ENCODE measurements at regions not wholly inside any gene's neighbourhood (a gene's known extent, or its start where the extent isn't known, plus 50 kb on each side); places are given as distances from the start of the nearest gene placed in this dataset.

DNA sequence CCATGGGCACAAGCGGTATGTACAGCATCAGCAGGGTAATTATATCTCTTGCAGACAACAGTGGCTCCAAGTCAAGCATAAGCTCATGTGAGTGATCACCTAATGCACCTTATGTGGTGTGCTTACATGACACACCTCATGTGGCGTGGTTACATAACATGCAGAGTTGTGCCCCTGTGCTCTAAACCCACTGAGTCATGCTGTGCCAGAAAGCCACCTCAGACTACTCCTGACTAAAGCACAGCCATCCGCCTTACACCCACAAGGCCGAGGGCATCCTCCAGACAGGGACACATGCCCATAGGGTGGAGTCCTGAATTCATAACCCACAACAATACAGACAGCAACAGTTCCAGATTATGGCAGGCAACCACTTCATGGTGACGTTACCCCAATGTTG lies 163.7 kb upstream of the SLC30A5 start:
- DNase-seq (ENCODE audit: low read depth) = no peak

DNA sequence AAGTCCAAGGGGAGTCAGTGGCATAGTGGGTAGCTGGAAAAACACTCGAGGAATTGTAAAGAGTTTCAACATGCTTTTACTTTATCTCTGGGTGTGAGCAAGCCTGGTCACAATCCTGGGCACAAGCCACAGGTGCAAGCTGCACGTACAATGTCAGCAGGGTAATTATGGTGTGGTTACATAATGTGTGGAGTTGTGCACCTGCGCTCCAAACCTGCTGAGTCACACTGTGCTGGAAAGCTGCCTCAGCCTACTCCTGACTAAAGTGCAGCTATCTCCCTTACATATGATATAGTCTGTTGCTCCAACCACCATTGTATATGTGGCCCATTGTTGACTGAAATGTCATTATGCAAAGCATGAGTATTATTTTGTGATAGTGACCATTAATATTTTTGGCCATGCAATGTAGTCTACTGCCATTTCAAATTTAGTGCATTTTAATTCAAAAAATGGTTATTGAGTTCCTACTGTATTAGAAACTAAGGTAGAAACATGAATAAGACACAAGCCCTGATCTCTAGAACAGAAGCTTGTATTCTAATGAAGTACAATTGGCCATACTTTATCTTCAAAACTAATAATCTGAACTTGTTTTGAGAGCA lies 160.9 kb upstream of the SLC30A5 start:
- DNase-seq (ENCODE audit: low read depth) = no peak

DNA sequence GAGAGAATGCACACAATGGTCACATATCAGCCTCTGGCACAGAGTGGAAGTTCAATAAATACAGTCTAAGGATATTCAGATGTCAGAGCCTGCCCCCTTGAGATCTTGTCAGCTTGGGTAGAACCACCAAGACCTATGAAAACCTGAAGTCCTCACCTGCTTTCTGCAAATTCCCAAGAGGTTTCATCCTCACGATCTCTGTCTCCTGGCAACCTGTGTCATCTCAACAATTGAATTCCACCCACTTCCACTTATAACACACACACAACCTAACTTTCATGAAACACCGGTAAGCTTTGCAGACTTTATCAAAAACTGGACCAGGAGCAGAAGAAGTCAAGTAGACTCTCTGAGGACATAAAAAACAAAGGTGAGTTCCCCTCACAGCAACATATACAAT lies 151.6 kb upstream of the SLC30A5 start:
- no peak for DNase-seq (ENCODE audit: low read depth)

DNA sequence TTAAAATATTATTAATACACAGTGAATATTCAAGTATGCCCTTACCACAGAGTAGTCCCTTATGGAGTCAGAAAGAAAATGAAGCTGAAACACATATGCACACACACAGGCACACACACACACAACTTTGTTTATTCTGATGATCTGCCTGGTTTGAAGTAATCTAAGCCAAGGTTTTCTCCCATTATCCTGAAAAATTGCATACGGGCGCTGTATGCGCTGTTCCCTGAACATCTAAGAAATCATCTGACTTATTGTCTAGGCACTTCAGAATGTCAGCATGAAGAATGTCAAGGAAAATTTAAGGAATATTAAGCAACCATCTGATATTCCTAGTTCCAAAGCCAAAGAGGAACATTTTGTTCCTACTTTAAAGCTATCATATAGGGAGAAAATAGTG lies 147.1 kb upstream of the SLC30A5 start:
- DNase-seq (ENCODE audit: low read depth) = no peak

DNA sequence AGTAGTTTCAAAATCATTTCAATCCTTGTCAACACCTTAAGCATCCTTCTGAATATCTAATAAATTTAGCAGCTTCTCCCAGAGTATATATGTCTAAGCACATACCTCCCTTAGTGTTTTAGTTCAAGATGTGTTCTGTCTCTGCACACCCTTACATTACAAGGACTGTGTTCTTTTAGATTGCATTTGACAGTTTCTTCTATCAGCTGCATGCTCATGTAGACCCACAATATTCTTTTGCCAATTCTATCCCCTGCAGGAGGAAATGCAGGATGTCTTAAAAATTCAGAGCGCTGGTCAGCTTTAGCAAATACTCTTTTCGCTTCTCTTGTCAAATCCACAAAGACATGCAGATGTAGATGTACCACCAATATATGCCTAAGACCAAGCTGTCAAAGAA lies 145.8 kb upstream of the SLC30A5 start:
- DNase-seq (ENCODE audit: low read depth) = no peak

DNA sequence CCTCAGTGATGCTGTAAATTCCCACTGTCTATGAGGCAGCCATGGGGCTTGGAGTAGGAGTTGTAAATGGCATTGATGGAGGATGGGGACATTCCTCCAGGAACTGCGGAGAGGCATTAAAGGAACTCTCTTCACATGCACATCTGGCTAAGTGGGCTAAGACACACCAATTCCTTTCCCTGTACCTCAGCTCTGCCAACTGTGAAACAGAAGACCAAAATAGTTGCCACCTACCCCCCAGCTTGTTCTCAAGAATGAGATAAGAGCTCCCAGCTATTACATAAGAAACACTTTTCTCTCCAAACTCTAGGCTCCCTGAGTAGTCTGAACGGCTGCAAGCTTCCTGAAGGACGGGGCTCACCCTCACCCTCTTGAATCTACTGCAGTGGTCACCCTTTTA lies 144.6 kb upstream of the SLC30A5 start:
- no peak for DNase-seq (ENCODE audit: low read depth)

DNA sequence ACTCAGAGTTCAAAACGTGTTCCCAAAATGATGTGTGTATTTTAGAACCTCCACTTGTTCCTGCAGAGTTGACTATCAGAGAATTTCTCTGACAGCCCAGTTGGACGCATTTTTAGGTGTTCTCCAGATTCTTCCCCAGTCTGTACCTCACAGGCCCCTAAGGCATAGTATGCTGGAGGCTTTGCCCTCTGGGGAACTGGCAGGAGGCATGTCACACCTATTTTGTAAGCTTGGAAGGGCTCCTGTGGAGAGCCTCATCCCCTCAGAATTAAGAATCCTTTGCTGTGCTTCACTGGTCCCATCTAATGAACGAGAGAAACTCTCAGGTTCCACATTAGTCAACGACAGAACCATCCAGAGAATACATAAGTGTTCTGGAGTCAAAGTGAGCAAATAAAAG lies 144.1 kb upstream of the SLC30A5 start:
- DNase-seq (ENCODE audit: low read depth) = no peak

DNA sequence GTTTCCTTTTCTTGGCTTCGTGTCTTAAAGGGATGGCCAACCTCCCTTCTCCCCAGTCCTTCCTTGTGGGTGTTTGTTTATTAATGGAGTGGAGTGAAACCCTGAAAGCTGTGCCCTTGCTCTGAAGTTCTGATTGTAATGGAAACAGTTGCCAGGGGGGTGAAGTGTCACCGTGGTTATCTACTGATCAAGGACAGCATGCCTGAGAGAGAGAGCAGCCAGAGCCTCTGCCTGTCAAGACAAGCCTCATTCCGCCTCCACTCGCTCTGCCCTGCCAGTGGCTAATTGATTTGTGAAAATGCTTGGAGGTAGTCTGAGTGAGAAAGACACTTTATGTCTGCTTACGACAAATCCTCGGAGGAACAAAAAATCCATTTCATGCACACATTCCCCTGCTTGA lies 143.7 kb upstream of the SLC30A5 start:
- DNase-seq (ENCODE audit: low read depth) = no peak

DNA sequence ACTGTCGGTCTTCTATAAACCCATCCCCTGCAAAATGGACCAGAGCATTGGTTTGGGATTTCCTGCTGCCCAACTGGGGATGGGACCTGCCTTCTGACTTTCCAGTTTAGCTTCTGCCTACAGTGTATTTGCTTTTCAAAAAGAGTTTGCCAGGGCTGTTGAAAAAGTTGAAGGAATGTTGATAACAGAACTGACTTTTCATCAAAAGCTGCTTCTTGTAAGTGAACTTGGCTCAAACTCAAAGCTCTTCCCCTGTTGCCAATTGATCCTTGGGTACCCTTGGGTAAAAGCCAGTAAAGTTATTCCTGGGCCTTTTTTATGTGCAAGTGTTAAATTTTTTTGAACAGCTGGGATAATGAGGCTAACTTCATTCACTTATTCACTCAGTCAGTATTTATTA lies 142.9 kb upstream of the SLC30A5 start:
- no peak for DNase-seq (ENCODE audit: low read depth)

DNA sequence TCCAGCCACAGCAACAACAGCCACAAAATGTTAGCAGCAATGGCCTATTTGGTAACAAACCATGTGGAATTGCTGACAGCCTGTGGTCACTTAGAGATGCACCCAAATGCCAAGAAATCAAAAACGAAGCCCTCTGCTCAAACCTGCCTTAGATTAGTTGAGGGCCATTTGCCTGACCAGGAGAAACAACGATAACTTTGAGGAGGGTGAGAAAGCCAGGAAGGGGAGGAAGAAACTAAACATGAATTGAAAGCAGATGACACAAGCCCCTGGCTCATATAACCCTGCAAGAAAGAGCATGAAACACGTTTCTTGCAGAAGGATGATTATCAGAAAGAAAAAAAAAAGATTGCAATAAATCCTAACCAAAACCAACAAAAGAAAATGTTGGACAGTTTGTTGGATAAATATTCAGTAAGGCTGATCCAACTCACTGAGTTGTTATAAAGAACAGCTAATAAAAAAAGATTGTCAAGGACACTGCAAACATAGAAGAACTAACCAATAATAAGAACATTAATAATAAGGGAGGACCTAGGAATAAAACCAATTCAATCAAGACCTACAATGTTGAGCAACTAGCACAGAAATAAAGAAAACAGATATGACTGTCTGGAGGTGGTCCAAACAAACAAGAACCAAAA lies 140.5 kb upstream of the SLC30A5 start:
- DNase-seq (ENCODE audit: low read depth) = no peak

DNA sequence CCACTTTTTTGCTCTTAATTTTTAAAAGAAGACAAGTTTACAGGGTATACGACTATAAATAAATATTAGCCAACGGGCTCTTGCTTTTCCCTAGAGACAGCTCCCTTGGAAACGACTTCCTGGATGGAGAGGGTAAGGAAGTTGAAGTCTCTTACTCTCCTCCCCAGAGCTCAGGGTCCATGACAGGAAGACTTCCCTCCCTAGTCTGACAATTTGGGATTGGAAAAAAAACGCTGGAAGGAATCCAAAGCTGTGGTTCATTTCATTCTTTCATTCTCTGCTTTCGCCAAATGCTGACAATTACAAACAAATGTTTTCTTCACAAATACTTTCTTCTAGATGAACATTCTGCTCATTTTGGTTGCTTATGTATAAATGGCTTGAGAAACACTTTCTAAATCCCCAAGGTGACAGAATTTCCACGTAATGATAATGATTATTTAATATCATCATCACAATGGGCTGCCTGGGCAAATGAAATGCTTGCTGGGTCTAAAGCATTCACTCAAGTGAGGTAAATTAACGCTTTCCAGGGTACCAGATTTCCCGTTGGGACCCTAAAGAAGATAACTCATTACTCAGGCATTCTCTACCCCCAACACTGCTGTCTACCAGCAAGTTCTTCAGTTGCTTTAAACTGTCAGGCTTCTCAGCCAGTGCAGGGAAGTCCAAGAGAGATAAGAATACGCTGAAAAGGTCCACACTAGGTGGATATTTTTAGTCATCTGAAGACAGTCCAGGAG lies 139.8 kb upstream of the SLC30A5 start:
- DNase-seq (ENCODE audit: low read depth) = no peak

DNA sequence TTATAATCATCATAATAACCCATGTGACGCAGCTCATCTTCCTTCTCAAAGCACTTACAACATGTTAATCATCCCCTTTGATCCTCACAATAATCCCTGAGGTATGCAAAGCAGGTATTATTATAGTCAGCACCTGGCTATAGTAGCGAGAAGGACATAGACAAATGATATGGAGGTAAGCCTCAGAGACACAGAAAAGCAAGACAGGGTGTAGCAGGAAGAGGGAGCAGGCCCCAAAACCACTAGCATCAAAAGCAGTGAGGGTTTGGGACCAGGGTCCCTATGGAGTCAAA lies 139.2 kb upstream of the SLC30A5 start:
- no peak for DNase-seq (ENCODE audit: low read depth)

DNA sequence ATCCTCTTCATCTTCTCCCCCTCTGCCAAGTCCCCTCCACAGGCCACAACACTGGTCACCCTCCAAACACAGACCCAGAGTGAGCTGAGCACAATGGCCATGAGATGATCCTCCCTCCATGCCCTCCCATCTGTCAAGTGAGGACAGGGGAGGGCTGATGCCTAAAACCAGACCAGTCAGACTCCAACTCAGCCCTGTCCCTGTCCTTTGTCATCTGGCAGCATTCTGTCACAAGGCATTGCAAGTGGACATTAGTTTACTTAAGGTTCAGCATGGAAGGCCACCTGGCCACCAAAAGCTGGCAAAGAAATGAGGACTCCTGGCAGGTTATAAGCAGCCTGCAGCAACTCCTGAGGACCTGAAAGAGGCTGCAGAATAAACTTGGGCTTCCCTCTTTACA lies 136.2 kb upstream of the SLC30A5 start:
- DNase-seq (ENCODE audit: low read depth) = no peak

DNA sequence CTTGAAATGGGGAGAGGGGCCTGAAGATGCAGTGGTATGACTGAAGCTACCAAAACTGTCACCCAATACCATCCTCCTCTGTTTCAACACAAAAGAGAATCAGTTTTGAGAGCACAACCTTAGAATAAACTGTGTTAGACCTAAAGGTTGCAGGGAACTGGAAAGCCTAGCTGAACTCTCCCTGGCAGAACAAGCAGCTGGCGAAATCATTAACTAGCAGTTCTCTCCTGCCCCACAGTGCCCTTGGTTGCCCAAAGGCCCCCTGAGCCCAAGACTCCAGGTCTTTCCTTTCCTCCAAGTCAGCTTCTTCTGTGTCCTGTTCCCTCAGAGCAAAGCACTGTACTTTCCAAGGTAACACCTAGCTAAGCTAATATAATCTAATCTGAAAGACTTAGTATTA lies 135.4 kb upstream of the SLC30A5 start:
- DNase-seq (ENCODE audit: low read depth) = no peak

DNA sequence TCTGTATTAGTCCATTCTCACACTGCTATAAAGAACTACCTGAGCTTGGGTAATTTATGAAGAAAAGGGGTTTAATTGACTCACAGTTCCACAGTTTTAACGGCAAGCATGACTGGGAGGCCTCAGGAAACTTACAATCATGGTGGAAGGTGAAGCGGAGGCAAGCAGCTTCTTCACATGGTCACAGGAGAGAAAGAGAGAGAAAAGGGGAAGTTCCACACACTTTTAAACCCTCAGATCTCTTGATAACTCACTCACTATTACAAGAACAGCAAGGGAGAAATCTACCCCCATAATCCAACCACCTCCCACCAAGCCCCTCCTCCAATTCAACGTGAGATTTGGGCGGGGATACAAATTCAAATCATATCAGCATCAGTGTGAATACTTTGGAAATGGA lies 133.4 kb upstream of the SLC30A5 start:
- no peak for DNase-seq (ENCODE audit: low read depth)

DNA sequence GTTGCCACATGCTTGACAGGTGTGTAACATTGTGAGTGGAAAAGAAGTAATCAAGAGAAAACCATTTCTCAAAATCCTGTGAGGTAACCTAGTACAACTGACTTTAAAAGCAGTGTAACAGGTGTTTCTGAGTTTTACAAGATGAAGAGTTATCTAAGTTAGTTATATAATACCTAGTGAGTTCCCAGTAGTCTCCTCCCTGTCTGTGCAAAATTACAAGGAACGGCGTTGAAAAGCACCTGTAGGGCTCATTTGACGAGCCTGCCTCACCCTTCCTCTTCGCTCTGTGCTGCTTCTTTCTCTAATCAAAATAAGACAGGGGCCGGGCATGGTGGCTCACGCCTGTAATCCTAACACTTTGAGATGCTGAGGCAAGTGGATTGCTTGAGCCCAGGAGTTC lies 132.9 kb upstream of the SLC30A5 start:
- DNase-seq (ENCODE audit: low read depth) = no peak

DNA sequence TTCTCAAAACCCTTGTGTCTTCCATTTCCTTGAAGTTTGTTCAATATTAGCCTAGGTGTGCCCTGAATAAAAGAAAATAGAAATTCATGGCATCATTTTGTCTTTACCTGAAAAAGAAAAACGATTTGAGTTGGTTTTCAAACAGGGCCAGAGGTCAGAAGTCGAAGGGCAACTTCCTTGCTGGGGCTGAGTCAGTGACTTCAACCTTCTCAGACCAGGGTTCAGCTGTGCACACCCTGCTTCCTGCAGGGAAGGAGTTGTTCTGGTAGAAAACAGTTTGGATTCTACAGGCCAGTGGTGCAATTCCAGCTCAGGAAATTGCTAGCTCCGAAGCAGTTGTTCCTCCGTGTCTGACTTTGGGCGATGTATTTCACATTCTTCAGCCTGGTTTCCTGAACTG lies 132.1 kb upstream of the SLC30A5 start:
- DNase-seq (ENCODE audit: low read depth) = no peak

DNA sequence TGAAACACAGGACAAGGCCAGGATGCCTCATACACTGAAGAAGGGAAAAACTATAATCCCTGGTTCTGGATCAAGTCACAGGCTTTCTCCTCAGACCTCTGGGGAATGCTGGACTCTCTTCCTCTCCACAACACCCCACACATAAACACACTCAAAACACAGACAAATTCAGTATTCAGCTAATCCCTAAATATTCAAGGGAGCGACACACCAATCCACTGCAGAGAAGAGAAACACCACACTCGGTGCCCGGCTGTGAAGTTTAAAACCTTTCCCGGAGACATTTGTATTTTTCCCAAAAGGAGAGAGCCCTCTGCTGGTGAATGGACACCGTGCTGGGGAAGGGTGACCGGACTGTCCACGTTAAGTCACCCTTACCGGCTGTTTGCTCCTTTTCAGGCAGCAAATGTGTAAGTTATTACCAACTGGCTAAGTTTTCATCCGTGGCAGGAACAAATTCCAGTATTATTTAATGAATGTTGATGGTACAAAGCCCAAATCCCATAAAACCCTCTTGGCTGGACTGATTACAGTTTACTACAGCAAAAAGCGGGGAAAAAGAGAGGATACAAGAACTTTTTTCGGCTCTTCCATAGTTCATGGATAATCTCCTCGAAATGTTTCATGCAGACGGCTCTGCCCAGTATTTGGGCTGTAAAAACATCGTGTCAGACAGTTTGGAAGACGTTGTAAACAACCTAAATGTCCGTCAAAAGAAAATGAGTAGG lies 130.9 kb upstream of the SLC30A5 start:
- DNase-seq (ENCODE audit: low read depth) = no peak

DNA sequence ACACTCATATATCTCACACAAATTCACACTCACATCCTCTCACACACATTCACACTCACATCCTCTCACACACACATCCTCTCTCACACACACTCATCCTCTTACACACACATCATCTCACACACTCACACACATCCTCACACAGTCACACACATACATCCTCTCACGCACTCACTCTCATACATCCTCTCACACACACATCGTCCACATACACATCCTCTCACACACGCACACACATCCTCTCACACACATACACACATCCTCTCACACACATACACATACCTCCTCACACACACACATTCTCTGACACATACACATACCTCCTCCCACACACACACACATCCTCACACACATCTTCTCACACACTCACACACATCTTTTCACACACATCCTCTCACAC lies 129.1 kb upstream of the SLC30A5 start:
- DNase-seq (ENCODE audit: low read depth) = no peak

DNA sequence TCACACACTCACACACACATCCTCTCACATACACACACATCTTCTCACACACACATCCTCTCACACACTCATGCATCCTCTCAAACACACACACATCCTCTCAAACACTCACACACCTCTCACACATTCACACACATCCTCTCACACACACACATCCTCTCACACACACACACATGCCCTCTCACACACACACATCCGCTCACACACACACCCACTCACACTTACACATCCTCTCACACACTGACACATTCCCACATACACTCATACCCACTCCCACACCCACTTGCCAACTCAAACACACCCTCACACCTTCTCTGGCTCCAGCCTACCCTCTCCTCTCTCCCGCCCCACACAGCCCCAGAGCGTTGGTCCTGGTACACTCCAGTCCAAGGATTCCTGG lies 127.9 kb upstream of the SLC30A5 start:
- no peak for DNase-seq (ENCODE audit: low read depth)

DNA sequence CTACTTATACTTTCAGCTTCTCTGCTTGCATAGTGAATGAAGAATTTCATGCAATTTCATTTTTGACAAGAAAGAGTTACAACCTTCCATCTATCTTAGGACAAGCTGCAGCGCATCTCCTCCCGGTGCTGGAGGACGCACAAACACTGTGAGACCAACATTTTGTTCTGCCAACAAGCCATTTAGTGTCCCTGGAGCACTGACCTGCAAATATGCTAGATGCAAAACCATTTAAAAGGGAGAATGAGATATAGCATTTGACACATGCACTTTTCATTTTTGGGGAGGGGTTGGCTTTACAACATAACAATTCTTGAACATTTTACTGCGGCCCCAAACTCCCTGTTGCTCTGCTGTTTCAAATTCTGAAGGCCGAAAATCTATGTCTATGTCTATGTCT lies 127.2 kb upstream of the SLC30A5 start:
- DNase-seq (ENCODE audit: low read depth) = no peak

DNA sequence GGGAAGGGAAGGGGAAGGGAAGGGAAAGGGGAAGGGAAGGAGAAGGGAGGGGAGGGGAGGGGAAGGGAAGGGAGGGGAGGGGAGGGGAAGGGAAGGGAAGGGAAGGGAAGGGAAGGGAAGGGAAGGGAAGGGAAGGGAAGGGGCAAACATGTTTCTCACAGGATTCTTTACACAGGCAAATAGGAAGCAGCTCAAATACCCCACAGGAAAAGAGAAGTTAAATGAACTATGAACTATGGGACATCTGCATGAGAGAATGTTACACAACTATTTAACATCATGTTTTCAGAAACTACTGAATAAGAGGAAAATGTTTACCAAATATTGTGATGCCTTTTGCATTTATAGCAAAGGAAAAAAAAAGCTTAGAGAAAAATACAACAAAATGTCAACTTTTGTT lies 125.4 kb upstream of the SLC30A5 start:
- no peak for DNase-seq (ENCODE audit: low read depth)

DNA sequence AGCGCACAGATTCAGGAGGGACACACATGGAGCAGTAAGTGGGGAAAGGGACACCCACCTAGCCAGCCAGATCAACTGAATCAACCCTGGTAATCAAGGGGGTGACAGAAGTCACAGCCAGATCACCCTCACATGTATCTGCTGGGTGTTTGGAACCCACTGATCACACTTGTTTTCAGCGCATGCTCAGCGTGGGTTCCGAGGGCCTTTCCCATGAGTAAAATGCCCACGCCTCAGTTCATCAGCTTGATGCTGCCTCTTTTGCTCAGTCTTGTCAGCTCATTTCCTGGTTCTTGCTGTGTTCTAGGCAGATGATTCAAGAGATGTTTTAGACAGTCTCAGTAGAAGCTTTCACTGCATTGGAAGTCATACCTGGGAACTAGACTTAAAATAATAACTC lies 123.2 kb upstream of the SLC30A5 start:
- DNase-seq (ENCODE audit: low read depth) = no peak

Data from stimulated activated CD4-positive, alpha-beta T cell treated with anti-CD3 and anti-CD28 coated beads, Interleukin-2, amount 100 ng/mL, for 4 hours (primary cell).